Naive B cell (primary cell): ENCODE measurements at regions not wholly inside any gene's neighbourhood (a gene's known extent, or its start where the extent isn't known, plus 50 kb on each side); places are given as distances from the start of the nearest gene placed in this dataset.
"Not testable (repeated sequence)": the region's sequence is repeated elsewhere in the genome, so short reads cannot be mapped to it uniquely, and the experiment has no call there.

ENCODE experiments used
- ATAC-seq, 2 donors: fragments of 150-1000 bp; cut with Tn5 transposase; 2 replicates each; pipeline ENCODE4 v1.10.0; 2021; ENCODE audit warnings: low read depth in 2 of 2, mild to moderate bottlenecking in 2 of 2, moderate library complexity in 2 of 2
- DNase-seq: peaks from one replicate; pipeline ENCODE4 v3.0.0; 2022
- H3K27ac Mint-ChIP-seq, 6 donors: one replicate each; pipeline ENCODE4 v1.8.0; 2020 to 2022; ENCODE audit warnings: mild to moderate bottlenecking in 6 of 6, mixed read lengths in 6 of 6, moderate library complexity in 5 of 6, inconsistent platforms in 2 of 6
- H3K27me3 Mint-ChIP-seq, 3 donors: one replicate each; pipeline ENCODE4 v1.8.0; 2021 to 2022; ENCODE audit warnings: mixed read lengths in 3 of 3, mild to moderate bottlenecking in 1 of 3
- H3K36me3 Mint-ChIP-seq, 2 donors: one replicate each; pipeline ENCODE4 v1.8.0; 2020 to 2022; ENCODE audit warnings: mixed read lengths in 2 of 2, inconsistent platforms in 1 of 2, mild to moderate bottlenecking in 1 of 2
- H3K4me1 Mint-ChIP-seq, 3 donors: one replicate each; pipeline ENCODE4 v1.8.0; 2020 to 2022; ENCODE audit warnings: mixed read lengths in 3 of 3, inconsistent platforms in 1 of 3, mild to moderate bottlenecking in 1 of 3, moderate library complexity in 1 of 3
- H3K4me3 Mint-ChIP-seq, 8 donors: one replicate each; pipeline ENCODE4 v1.8.0; 2020 to 2022; ENCODE audit warnings: mild to moderate bottlenecking in 8 of 8, mixed read lengths in 8 of 8, moderate library complexity in 8 of 8, inconsistent platforms in 2 of 8
- H3K9me3 Mint-ChIP-seq, 7 donors: one replicate each; pipeline ENCODE4 v1.8.0; 2020 to 2022; ENCODE audit warnings: mixed read lengths in 7 of 7, mild to moderate bottlenecking in 5 of 7, inconsistent platforms in 2 of 7, moderate library complexity in 1 of 7

DNA sequence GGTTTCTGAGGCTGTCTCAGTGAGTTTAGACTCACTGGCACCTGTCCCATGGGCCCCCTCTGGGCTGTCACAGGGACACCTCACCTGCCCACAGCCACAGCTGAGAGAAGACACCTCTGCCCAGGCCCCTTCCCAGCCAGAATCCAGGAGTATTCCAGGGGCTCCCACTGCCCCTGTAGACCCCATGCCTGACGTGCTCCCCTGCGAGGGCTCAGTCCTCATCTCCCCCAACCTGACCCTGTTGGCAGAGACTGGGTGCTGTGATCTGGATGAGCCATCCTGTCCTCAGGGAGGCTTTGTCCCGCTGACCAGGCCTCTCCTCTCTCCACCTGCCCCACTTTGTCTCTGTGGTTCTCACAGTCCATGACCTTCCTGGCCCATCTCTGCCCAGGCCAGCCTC, 89.4 kb downstream of the DHRS2 start:
- DNase-seq (no peak), ATAC-seq (no peak)
- Mint-ChIP-seq H3K4me1 (no peaks in the 10 kb centered on the region), H3K36me3 (no peaks in the 10 kb centered on the region), H3K4me3 (peak overlapping the region in 1 of 8 donors; percentile 58), H3K27me3 (peaks cover 8 to 16% (median 8%) of the 10 kb centered on the region in 3 donors), H3K9me3 (peaks cover 0 to 3% (median 0%) of the 10 kb centered on the region in 7 donors), H3K27ac (no peak overlapping the region)

DNA sequence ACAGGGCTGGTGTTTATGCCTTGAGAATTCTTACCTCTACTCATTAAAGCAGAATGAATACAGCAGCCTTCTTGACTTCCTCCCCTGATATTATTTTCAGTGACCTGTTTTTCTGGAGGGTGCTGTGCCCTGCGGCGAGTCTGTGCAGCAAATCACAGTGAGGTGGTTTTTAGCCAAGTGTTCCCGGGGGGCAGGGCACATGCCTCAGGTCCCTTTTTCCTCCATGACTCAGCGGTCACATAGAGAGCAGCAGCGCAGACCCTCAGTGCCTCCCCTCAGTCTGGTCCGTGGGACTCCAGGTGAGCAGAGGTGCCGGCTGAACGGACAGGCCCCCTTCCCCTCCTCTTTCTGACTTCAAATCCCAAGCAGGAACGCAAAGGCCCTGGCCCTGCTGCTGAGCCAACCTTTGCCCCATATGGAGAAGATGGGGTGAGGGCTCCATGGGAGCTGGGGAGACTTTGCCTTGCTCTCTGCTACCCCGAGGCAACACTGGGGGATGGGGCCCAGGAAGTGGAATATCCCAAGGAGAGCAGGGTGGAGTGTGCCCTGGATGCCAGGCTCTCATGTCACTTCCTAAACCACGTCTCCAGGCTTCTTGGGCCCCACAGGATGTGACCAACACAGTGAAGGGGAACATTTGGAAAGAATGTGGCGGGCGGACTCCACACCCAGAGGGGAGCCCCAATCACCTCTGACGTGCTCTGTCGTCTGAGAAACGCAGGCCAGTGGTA, 90.0 kb downstream of the DHRS2 start:
- H3K27me3 Mint-ChIP-seq = peaks cover 8 to 18% (median 9%) of the 10 kb centered on the region in 3 donors
- H3K4me3 Mint-ChIP-seq = no peak overlapping the region
- peak overlapping the region in 1 of 6 donors; percentile 36 for H3K27ac Mint-ChIP-seq
- no peaks in the 10 kb centered on the region for H3K4me1 Mint-ChIP-seq
- no peaks in the 10 kb centered on the region for H3K36me3 Mint-ChIP-seq
- DNase-seq (no peak), ATAC-seq (no peak)
- no peaks in the 10 kb centered on the region for H3K9me3 Mint-ChIP-seq

DNA sequence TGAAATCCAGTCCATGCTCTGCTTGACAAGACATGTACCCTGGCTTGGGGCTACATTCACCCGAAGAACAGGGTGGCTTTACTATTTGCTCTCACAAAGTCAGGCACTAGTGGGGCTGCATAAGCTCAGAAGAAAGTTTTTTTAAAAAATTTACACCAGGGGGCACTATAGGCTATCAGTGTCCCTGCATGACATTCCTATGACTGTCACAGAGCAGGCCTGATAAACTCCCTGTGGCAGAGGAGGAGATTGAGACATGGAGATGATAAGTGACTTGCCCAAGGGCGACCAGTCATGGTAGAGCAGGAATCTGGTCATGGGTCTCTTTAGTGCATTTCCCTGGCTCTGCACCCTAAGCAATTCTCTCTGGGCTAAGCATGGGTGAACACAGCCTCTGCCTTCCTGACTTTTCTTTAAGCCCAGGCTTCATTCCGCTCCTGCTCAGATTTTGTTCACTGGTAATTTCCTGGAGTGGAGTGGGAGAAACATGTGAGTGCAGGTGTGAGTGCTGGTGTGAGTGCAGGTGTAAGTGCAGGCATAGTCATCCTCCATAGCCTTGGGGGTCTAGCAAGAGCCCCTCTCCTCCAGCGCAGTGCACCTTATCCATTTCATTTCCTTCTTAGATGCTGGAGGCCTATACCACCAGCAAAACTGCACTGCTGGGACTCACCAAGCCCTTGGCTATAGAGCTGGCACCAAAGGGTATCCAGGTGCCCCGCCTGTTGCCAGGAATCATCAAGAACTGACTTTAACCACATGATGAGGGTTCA, 91.6 kb downstream of the DHRS2 start:
- DNase-seq (no peak), ATAC-seq (no peak)
- no peaks in the 10 kb centered on the region for H3K9me3 Mint-ChIP-seq
- H3K36me3 Mint-ChIP-seq = no peaks in the 10 kb centered on the region
- H3K27me3 Mint-ChIP-seq = peaks cover 8 to 24% (median 9%) of the 10 kb centered on the region in 3 donors
- no peaks in the 10 kb centered on the region for H3K4me1 Mint-ChIP-seq
- H3K4me3 Mint-ChIP-seq = no peak overlapping the region
- H3K27ac Mint-ChIP-seq = no peak overlapping the region

DNA sequence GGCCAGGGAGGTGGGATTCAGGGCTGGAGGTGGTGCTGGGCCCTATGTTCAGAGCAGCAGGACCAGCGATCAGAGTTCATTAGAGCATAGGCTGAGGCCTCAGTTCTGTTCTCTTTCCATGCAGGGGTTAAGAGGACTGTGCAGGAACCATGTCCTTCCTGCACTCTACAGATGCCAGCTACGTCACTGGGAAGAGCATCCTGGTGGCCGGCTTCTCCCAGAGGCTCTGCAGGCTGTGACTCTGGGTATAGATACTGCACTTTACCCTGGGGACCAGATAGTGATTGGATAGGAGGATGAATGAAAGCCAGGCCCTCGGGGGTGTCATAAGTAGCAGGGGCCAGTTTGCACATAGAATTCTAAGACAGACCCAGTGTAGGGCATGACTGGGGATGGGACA, 92.6 kb downstream of the DHRS2 start:
- Mint-ChIP-seq H3K27me3 (peaks cover 8 to 24% (median 15%) of the 10 kb centered on the region in 3 donors), H3K36me3 (no peaks in the 10 kb centered on the region), H3K4me3 (no peak overlapping the region), H3K27ac (no peak overlapping the region), H3K4me1 (no peaks in the 10 kb centered on the region), H3K9me3 (peaks cover 0 to 3% (median 3%) of the 10 kb centered on the region in 7 donors)
- no peak for ATAC-seq
- DNase-seq = no peak

DNA sequence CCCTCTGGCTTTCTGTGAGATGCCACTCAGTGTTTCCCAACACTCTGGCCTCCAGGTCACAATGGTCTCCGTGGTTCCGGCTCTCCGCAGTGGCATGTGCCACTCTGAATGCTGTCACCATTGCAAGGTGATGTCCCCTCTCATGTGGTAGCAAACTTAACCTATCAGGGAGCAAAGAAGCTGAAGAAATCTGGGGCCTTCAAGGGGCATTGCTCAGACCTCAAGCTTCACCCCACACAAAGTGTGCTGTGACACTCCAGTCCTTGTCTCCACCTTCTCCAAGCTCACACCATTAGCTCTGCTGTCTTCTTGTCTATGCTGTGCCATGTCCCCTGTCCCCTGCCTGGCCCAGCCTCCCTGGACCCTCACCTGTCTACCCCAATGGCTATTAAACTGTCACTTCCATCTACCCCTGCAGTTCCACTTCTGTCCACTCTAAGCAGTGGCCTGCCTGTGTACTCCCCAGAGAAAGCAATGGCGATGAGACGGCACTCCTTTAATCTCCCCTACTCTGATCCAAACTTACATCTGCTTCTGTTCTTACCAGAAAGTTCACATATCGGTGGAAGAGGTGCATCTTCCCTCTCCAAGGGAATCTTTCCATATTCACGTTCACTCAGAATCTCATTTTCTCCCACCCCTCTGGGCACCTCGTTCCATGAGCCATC, 93.7 kb downstream of the DHRS2 start:
- Mint-ChIP-seq H3K27me3 (peaks cover 8 to 18% (median 15%) of the 10 kb centered on the region in 3 donors), H3K27ac (no peak overlapping the region), H3K9me3 (peaks cover 0 to 13% (median 4%) of the 10 kb centered on the region in 7 donors), H3K36me3 (no peaks in the 10 kb centered on the region), H3K4me1 (no peaks in the 10 kb centered on the region), H3K4me3 (peak overlapping the region in 1 of 8 donors; percentile 66)
- ATAC-seq (no peak), DNase-seq (no peak)

DNA sequence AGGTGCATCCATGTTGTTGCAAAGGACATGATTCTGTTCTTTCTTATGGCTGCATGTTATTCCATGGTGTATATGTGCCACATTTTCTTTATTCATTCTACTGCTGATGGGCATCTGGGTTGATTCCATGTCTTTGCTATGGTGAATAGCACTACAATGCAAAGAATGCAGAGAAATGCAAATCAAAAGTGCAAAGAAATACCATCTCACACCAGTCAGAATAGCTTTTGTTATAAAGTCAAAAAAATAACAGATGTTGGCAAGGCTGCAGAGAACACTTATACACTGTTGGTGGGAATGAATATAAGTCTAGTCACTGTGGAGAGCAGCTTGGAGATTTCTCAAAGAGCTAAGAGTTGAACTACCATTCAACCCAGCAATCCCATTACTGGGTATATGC, 99.2 kb downstream of the DHRS2 start:
- Mint-ChIP-seq H3K27ac (no peak overlapping the region), H3K9me3 (peaks cover 8 to 43% (median 22%) of the 10 kb centered on the region in 7 donors), H3K4me1 (no peaks in the 10 kb centered on the region), H3K4me3 (no peak overlapping the region), H3K27me3 (peaks cover under 1 to 10% (median 10%) of the 10 kb centered on the region in 3 donors), H3K36me3 (no peaks in the 10 kb centered on the region)
- ATAC-seq = no peak
- no peak for DNase-seq

DNA sequence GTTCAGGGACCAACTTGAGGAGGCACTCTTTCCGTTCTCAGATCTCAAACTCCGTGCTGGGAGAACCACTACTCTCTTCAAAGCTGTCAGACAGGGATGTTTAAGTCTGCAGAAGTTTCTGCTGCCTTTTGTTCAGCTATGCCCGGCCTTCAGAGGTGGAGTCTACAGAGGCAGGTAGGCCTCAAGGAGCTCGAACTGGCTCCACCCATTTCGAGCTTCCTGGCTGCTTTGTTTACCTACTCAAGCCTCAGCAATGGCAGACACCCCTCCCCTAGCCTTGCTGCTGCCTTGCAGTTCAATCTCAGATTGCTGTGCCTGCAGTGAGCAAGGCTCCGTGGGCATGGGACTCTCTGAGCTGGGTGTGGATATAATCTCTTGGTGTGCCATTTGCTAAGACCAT, 108.2 kb downstream of the DHRS2 start:
- H3K4me1 Mint-ChIP-seq = not testable (repeated sequence)
- H3K27me3 Mint-ChIP-seq = peaks cover 4 to 31% (median 15%) of the 10 kb centered on the region in 3 donors

DNA sequence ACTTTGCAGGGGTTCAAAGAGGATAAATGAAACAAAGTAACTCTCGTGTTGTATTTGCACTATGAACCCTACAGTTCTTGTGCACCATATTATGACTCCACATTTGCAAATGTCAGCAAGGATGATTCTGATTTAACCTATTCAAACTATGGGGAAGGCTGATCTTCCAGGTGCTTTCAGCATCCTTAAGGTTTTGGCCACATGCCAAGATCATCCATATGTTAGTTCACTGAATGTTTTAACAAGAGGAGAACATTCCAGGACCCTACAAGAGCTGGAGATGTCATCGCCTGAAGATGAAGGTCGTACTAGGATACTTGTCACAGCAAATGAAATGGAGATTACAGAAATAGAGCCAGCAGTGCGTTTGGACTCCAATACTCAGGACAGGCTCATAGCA, 114.2 kb downstream of the DHRS2 start:
- no peaks in the 10 kb centered on the region for H3K4me1 Mint-ChIP-seq
- no peak overlapping the region for H3K4me3 Mint-ChIP-seq
- no peak overlapping the region for H3K27ac Mint-ChIP-seq
- H3K36me3 Mint-ChIP-seq = no peaks in the 10 kb centered on the region
- ATAC-seq (no peak), DNase-seq (no peak)
- H3K9me3 Mint-ChIP-seq = peaks cover 0 to 4% (median 0%) of the 10 kb centered on the region in 7 donors
- H3K27me3 Mint-ChIP-seq = peaks cover 9 to 27% (median 23%) of the 10 kb centered on the region in 3 donors

More for the DNA sequence above, 108.2 kb downstream of the DHRS2 start:
- not testable (repeated sequence) for ATAC-seq, DNase-seq, H3K36me3 Mint-ChIP-seq, H3K27ac Mint-ChIP-seq, H3K4me3 Mint-ChIP-seq
- H3K9me3 Mint-ChIP-seq = peaks cover 4 to 26% (median 18%) of the 10 kb centered on the region in 7 donors

DNA sequence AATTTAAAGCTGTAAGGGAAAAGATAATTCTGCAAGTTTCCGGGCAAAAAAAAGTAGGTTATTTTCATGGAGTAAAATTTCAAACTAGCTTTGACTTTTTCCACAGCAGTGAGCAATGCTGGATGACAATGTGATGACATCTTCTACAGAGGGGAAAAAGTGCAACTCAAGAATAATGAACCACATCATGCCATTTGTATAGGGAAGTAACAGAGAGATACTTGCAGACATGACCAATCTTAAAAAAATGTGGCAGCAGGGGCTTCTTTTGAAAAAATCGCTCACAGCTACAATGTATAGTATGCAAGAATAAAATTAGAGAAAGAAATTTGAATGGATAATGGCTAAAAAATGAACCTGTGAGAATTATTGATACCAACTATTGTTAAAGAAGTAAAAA, 115.5 kb downstream of the DHRS2 start:
- no peak overlapping the region for H3K4me3 Mint-ChIP-seq
- no peak for ATAC-seq
- H3K27me3 Mint-ChIP-seq = peaks cover 9 to 27% (median 23%) of the 10 kb centered on the region in 3 donors
- peaks cover 0 to 4% (median 0%) of the 10 kb centered on the region in 7 donors for H3K9me3 Mint-ChIP-seq
- no peak for DNase-seq
- H3K36me3 Mint-ChIP-seq = no peaks in the 10 kb centered on the region
- H3K4me1 Mint-ChIP-seq = no peaks in the 10 kb centered on the region
- H3K27ac Mint-ChIP-seq = no peak overlapping the region

DNA sequence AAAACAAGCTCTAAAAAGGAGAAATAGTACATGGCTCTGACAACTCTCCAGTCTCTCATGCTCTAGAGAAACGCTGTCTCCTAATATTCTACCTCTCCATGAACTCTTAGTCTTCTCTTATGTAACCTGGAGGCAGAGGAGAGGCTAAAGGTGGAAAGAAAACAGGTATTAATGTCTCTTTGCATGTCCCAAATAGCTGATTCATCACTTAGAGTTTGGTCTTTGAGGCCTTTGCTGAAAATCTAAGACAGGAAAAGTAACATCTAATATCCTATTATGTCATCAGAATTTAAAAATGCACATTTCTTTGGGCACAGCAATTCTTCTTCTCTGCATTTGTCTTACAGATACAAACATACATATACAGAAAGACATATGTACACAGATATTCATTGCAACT, 127.2 kb downstream of the DHRS2 start:
- peaks cover 0 to 16% (median 6%) of the 10 kb centered on the region in 7 donors for H3K9me3 Mint-ChIP-seq
- H3K27me3 Mint-ChIP-seq = peaks cover 4 to 31% (median 26%) of the 10 kb centered on the region in 3 donors
- H3K36me3 Mint-ChIP-seq = no peaks in the 10 kb centered on the region
- no peak for DNase-seq
- H3K4me1 Mint-ChIP-seq = no peaks in the 10 kb centered on the region
- H3K27ac Mint-ChIP-seq = no peak overlapping the region
- no peak for ATAC-seq
- H3K4me3 Mint-ChIP-seq = no peak overlapping the region

DNA sequence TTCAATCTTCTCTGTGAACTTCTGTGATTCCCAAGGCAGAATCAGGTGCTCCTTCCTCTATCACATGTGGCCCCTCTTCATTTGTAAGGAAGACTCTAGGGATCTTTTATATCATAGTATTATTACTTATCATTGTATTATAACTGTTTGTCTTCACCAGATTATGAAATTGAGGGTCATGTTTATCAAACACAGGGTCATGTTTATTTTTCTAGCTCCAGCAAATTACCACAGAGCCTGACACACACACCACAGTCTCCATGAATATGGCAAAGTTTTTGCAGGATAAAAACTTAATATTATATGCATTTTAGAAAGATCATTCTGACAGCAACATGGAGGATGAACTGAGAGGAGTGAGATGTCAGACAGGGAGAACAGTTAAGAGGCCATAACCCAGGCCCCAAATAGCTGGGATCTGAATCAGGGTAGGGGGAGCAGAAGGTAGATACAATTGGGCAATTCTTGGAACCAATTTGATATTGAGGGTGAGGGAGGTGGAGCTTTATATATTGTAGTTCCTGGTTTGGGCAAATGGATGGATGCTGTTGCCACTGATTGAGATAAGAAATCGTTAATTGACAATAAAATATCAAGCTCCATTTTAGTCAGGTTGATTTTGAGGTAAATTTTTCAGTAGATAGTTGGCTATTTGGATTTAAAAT, 130.7 kb downstream of the DHRS2 start:
- Mint-ChIP-seq H3K36me3 (no peaks in the 10 kb centered on the region), H3K9me3 (peaks cover 0 to 9% (median 0%) of the 10 kb centered on the region in 7 donors), H3K4me1 (no peaks in the 10 kb centered on the region), H3K27ac (peak overlapping the region in 1 of 6 donors; percentile 2), H3K4me3 (no peak overlapping the region), H3K27me3 (peaks cover 5 to 24% (median 13%) of the 10 kb centered on the region in 3 donors)
- ATAC-seq (no peak), DNase-seq (no peak)

DNA sequence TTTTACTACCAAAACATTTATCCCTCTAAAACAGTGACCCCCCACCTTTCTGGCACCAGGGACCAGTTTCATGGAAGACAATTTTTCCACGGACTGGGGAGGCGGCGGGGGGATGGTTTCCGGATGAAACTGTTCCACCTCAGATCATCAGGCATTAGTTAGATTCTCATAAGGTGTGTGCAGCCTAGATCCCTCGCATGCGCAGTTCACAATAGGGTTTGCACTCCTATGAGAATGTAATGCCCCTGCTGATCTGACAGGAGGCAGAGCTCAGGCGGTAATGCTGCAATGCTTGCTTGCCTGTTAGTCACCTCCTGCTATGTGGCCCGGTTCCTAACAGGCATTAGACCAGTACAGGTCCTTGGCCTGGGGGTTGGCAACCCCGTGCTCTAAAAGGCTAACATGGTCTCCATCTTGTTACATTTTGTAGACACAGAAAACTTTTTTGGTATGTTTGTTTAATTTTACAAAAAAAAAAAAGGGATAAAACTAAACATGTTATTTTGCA, 133.1 kb downstream of the DHRS2 start:
- not testable (repeated sequence) for H3K9me3 Mint-ChIP-seq, H3K4me3 Mint-ChIP-seq, H3K36me3 Mint-ChIP-seq, DNase-seq, H3K4me1 Mint-ChIP-seq, H3K27ac Mint-ChIP-seq, ATAC-seq
- peaks cover 19 to 43% (median 28%) of the 10 kb centered on the region in 3 donors for H3K27me3 Mint-ChIP-seq

DNA sequence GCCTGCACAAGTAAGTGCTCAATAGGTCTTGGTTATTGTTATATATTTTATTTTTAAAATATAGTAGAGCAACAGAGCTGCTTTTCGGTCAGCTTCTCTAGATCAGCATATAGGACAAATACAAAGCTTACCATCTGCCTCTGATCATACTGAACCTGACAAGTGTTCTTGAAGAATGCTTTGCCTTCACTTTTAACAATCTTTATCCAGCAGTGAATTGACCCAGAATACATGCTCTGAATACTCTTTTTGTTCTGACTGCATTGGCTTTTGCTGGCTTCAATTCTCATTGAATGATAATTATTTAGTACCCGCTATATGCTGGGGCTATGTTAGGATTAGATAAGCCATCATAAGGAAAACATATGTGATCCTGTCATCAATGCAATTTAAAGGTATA, 137.8 kb downstream of the DHRS2 start:
- Mint-ChIP-seq H3K36me3 (no peaks in the 10 kb centered on the region), H3K4me3 (no peak overlapping the region), H3K4me1 (no peaks in the 10 kb centered on the region), H3K27me3 (peaks cover 22 to 32% (median 26%) of the 10 kb centered on the region in 3 donors), H3K27ac (no peak overlapping the region), H3K9me3 (no peaks in the 10 kb centered on the region)
- ATAC-seq = no peak
- no peak for DNase-seq
